GM04504 (cell line): ENCODE measurements at regions not wholly inside any gene's neighbourhood (a gene's known extent, or its start where the extent isn't known, plus 50 kb on each side); places are given as distances from the start of the nearest gene placed in this dataset.

ENCODE experiments used
- DNase-seq: peaks from one replicate; pipeline ENCODE4 v3.0.0-alpha.2; 2012; ENCODE audit warnings: low read depth

DNA sequence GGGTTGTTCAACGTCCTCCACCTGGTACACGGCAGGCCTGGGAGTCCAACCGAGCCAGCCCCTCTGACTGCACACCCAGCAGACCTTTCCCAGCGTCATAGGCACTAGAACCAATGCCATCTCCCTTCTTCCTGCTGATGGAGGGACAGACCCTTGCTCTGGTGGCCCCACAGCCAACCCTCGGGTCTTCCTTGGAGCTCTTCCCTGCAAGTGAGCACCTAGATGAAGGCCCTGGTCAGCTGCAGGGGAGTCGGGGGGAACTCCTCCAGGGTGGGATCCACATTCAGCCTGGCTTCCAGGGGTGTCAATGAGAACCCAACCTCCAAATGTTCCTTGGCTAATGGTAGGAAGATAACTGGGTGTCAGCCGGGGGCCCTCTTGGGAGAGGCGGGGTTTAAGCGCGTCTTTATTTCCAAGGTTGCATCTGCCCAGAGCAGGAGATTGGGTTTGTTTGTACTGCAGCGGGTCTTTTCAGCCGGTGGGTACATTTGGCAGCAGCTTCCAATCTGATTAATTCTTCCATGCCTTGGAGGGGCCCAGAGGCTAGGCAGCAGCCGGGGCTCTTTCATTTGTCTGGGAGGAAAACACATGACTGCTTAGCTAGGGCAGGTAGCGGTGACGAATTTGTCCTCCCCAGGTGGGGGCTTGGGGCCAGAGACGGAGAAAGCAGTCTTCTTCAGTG, 56.0 kb upstream of the SHISAL1 start:
- DNase-seq = no peak

DNA sequence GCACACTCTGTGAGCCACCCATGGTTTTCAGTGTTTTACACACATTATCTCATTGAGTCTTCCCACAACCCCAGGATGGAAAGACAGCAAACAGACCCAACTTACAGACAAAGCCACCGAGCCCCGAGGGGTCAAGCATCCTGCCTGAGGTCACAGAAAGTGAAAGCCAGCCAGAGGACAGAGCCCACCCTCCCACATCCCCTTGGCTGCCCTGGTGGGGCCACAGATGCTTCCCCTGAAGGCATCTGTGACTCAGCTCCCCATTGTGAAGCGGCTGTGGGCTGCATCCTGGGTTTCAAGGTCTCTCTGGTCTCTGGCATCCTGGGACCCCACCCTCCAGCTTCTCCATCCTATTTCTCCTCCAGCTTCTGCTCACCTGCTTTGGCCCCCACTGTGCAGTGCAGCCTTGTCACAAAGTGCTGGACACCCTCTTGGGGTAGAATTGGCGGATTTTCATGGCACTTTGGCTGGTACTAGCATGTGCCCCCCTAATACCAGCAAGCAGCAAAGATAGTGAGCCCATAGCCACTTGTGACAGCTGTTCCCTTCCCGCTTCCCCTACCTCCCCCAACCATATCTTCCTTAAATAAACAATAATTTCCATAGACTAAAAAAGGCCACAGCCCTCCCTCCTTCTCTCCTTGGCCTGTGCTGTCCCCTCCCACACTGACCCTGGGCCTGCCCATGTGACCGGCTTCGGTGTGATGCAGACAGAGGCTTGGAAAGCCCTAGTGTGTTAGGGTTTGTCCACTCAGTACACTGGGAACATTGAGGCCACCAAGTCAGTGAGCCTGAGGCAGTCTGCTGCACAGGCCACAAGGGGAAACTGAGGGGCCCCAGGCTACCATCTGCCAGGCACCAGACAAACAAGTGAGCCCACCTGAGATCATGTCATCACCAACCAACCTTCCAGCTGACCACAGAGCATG, 53.9 kb upstream of the SHISAL1 start:
- DNase-seq = no peak

DNA sequence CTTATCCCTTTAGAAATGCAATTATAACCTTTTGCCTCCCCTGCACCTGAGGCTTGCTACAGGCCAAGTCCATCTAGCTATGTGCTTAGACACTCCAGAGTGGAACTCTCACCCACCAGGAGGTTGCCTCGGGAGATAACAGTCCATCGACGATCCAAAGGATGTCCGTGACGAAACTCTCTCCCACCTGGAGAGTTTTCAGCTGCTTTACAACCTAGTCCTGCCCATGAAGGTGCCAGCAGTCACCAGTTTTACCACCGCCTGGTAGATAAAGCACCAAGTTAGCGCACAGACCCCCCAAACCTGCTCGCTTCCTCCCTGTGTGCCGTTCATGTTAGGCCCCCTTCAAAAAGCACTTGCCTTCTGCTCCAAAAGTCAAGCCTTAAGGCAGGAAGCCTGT, 53.1 kb upstream of the SHISAL1 start:
- no peak for DNase-seq

DNA sequence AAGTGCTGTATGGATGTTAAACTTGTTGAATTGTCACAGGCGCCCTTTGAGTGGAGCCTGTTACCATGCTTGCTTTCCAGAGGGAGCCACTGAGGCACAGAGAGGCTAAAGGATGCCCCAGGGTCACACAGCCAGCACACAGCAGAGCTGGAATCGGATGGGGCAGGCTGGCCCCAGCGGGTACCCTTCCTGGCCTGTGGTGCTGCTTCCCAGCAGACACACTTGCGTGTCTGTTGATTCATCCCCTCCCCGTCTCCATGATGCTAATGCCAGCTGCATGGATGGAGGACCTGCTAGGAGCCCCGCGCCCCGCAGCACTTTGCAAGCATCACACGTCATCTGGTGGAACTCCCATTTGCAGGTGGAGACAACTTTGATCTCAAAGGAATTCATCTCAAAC, 52.4 kb upstream of the SHISAL1 start:
- no peak for DNase-seq

DNA sequence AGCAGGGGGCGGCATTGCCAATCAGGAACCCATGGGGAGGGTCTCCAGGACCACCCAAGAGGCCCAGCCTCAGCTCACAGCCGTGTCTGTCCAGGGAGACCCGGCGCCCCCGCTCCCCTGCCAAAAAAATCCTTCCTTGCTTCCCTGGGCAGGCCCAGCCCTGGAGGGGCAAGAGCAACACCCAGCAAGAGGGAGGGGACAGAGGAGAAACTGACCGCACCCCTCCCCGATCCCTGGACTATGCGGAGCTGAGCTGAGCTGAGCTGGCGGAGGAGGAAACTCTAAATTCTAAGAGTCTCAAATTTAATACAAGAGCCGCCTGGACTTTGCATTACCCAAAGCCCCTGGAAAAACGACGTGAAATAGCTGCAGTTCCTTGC, 52.0 kb upstream of the SHISAL1 start:
- DNase-seq = no peak

DNA sequence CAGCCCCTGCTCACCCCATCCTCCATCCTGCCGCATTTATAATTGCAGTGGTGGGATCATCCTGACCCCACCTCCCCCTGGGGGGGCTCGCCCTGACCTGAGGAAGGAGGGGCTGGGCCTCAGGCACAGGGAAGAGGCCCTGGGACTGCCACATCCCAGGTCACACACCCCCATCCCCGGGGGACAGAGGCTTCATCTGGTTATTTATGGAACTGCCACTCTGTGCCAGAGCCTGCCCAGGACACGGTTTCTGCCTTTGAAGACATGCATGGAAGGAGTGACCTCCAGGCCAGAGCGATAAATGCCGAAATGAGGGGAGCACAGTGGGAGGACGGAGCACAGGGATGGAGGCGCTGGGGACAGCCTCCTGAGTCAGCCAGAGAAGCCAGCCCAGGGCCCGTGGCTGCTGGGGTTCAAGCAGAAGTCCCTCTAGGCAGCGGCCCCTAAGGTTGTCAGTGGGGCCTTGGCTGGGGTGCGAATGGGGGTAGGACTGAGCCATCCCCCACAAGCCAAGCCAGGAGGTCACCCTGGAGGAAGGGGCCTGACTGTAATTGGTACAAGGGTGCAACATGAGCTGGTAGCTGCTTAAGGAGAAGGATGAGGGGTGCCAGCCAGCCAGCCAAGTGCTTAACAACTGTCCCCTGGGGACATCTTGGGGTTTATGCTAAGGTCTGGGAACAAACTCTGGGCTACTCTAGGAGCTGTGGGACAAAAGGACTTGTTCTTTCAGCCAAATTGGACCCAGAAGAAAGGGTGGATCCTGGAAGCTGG, 51.4 kb upstream of the SHISAL1 start:
- no peak for DNase-seq

DNA sequence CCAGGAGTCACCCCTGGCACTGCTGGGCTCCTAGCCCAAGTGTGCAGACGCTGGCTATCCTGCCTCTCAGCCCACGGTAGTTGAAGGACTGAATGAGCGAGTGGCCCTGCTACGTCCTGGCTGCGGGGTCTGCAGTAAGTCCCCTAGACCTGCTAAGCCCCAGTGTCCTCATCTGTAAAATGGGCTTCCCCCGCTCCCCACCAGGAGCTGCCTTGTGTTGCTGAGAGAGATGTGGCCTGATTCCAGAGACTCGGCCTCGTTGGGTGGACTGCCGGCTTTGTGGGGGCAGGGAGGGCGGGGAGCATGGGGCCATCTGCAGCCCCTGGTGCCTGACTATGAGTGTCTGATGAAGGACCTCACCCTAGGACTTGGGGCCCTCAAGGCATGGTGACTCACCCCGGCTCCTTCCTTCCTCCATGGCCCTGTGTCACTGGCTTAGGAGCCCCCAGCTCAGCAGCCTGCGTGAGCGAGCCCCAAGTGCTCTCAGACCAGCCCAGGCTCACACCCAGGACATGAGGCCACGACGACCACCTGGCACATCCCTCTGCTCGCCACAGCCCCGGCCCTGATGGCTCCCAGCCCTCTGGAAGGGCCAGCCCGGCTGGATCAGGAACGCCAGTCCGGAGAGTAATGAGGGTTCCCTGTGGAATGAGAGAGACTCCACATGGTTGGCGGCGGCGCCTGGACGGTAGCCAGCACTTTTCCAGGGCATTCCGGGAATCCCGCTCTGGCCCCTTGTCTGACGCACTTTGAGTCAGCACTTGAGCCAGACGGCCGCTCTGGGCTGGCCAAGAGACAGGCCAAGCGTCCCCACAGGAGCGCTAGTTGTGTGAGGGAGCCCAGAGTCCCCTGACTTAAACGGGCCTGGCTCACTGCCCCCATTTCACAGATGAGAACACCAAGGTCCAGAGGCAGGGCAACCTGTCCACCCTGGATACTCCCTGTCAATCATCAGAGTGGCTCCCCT, 50.5 kb upstream of the SHISAL1 start:
- DNase-seq = peak; percentile 96

DNA sequence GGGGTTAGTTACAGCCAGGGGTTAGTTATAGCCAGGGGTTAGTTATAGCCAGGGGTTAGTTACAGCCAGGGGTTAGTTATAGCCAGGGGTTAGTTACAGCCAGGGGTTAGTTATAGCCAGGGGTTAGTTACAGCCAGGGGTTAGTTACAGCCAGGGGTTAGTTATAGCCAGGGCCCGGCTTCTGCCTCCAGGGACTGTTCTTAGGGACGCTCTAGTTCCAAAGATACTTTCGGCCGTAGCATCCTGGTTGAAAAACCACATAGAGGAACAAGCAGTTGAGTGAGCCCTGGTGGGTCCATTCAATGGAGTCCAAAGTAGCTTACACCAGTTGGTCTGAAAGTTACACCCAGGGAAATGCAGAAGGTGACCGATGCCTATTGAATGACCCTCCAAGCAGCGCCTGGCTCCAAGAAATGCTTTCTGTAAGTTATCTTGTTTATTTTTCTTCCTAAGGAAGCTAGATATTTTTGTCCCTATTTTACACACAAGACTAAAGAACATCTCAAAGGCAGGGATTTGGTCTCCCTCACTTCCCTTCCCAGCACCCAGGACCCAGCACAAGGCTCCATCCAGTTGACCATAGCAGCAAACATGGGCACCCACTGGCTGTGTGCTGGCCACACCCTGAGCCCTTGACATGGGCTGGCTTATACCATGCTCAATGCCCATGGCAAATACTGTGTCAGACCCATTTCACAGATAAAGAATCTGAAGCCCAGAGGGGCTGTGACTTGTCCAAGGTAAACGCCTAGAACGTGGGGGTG, 49.7 kb upstream of the SHISAL1 start:
- no peak for DNase-seq
